Sigmoid colon (tissue), 6 donors: ENCODE measurements at regions not wholly inside any gene's neighbourhood (a gene's known extent, or its start where the extent isn't known, plus 50 kb on each side); places are given as distances from the start of the nearest gene placed in this dataset.
"Not testable (repeated sequence)": the region's sequence is repeated elsewhere in the genome, so short reads cannot be mapped to it uniquely, and the experiment has no call there.

Experiments used
- DNase-seq: peaks from one replicate; pipeline ENCODE4 v3.0.0-alpha.2; 2019
- H3K27ac ChIP-seq, 4 donors: fragments of 200-600 bp; sonication (generic); one replicate each; pipeline ENCODE4 v1.5.1; 2016 to 2019; ENCODE audit warnings: mild to moderate bottlenecking in 1 of 4
- H3K27me3 ChIP-seq, 3 donors: fragments of 200-600 bp; sonication (generic); one replicate each; pipeline ENCODE4 v1.5.1; 2019; ENCODE audit warnings: mild to moderate bottlenecking in 1 of 3
- H3K36me3 ChIP-seq, 4 donors: fragments of 200-600 bp; sonication (generic); one replicate each; pipeline ENCODE4 v1.5.1; 2016 to 2019
- H3K4me1 ChIP-seq, 4 donors: fragments of 200-600 bp; sonication (generic); one replicate each; pipeline ENCODE4 v1.5.1; 2017 to 2019
- H3K4me3 ChIP-seq, 4 donors: fragments of 200-600 bp; sonication (generic); one replicate each; pipeline ENCODE4 v1.5.1; 2017 to 2019; ENCODE audit warnings: mild to moderate bottlenecking in 2 of 4, moderate library complexity in 1 of 4
- H3K9me3 ChIP-seq, 4 donors: fragments of 200-600 bp in 3 of 4; sonication (generic) in 3 of 4; one replicate each; pipeline versions ENCODE4 v1.5.1 to v1.6.1; 2013 to 2019
- CTCF ChIP-seq, 4 experiments: fragments of 450-650 bp in 3 of 4; fragments of 200-600 bp in 1 of 4; IDR thresholded peaks; one replicate each; pipeline ENCODE4 v1.5.1; 2016 to 2019; ENCODE audit warnings: antibody characterized with exemption in 4 of 4, mild to moderate bottlenecking in 3 of 4, moderate library complexity in 2 of 4
- EP300 ChIP-seq, 4 donors: sonication (generic); formaldehyde crosslinking; IDR thresholded peaks; one replicate each; pipeline ENCODE4 v1.6.1; 2017; ENCODE audit warnings: antibody characterized with exemption in 4 of 4
- POLR2A ChIP-seq, 2 donors: fragments of 450-650 bp; IDR thresholded peaks; one replicate each; pipeline ENCODE4 v1.6.1; 2016; ENCODE audit warnings: antibody characterized with exemption in 2 of 2, mild to moderate bottlenecking in 2 of 2, moderate library complexity in 2 of 2
- POLR2AphosphoS5 ChIP-seq, 4 donors: sonication (generic); formaldehyde crosslinking; IDR thresholded peaks; one replicate each; pipeline ENCODE4 v1.6.1; 2017; ENCODE audit warnings: antibody characterized with exemption in 4 of 4
- WGBS, 2 donors: extraction: QIAGEN DNeasy Blood & Tissue Kit; methylation state at CpG; one replicate each; pipeline ENCODE4 v1.1.7; 2013; 5-methylcytosine and 5-hydroxymethylcytosine counted together
- intact Hi-C: fragments of 100-400 bp; cut with DNase I; formaldehyde crosslinking; loops from one replicate; pipeline ENCODE4 v1.15.1; 2023
- donor health status: healthy with polysubstance abuse.
- donor health status: healthy.

GRCh38 chr21:28856588-28857250 lies 136.0 kb downstream of the LTN1 start:
- Histone ChIP-seq H3K4me3 (no peak overlapping the region), H3K27me3 (no peaks in the 10 kb centered on the region), H3K27ac (peak overlapping the region in 1 of 4 donors; percentile 12), H3K9me3 (no peaks in the 10 kb centered on the region), H3K36me3 (no peaks in the 10 kb centered on the region), H3K4me1 (peaks cover 0 to 14% (median 7%) of the 10 kb centered on the region in 4 donors)
- no peak for DNase-seq
- intact Hi-C loops: no loop called here
- TF ChIP-seq CTCF (IDR thresholded peaks at IDR 0.05) (no peak), POLR2AphosphoS5 (IDR thresholded peaks at IDR 0.05) (no peak), POLR2A (IDR thresholded peaks at IDR 0.05) (no peak), EP300 (IDR thresholded peaks at IDR 0.05) (no peak)
- WGBS, 2 donors: 80 to 87% methylated on average over 5 of the region's 5 CpGs

GRCh38 chr21:28852706-28853105 lies 140.0 kb downstream of the LTN1 start:
- Histone ChIP-seq H3K27ac (no peak overlapping the region), H3K27me3 (no peaks in the 10 kb centered on the region), H3K36me3 (no peaks in the 10 kb centered on the region), H3K4me1 (peaks cover 0 to 14% (median 7%) of the 10 kb centered on the region in 4 donors), H3K9me3 (no peaks in the 10 kb centered on the region), H3K4me3 (no peak overlapping the region)
- 82 to 87% methylated on average over 5 of the region's 5 CpGs for WGBS, 2 donors
- no peak for DNase-seq
- no peak for TF ChIP-seq POLR2A (IDR thresholded peaks at IDR 0.05)
- no peak for TF ChIP-seq EP300 (IDR thresholded peaks at IDR 0.05)
- intact Hi-C loops: no loop called here

- TF ChIP-seq CTCF (IDR thresholded peaks at IDR 0.05) (no peak), POLR2AphosphoS5 (IDR thresholded peaks at IDR 0.05) (no peak), POLR2A (IDR thresholded peaks at IDR 0.05) (no peak), EP300 (IDR thresholded peaks at IDR 0.05) (no peak)
- DNase-seq: no peak
- peaks cover 0 to 4% (median 3%) of the 10 kb centered on the region in 4 donors for H3K4me1 ChIP-seq
- no peak overlapping the region for H3K4me3 ChIP-seq
- H3K36me3 ChIP-seq: no peaks in the 10 kb centered on the region
- H3K27me3 ChIP-seq: no peaks in the 10 kb centered on the region
- no peaks in the 10 kb centered on the region for H3K9me3 ChIP-seq
- intact Hi-C loops: no loop called here
- no peak overlapping the region for H3K27ac ChIP-seq
- WGBS, 2 donors: 92 to 95% methylated on average over 1 of the region's 1 CpG
Measured at GRCh38 chr21:28851645-28852044, 141.0 kb downstream of the LTN1 start.

- 89 to 92% methylated on average over 1 of the region's 1 CpG for WGBS, 2 donors
- H3K4me1 ChIP-seq, H3K27ac ChIP-seq, H3K9me3 ChIP-seq, DNase-seq, H3K4me3 ChIP-seq, H3K27me3 ChIP-seq, H3K36me3 ChIP-seq, intact Hi-C loops: not testable (repeated sequence)
Measured at GRCh38 chr21:28839237-28839636, 153.4 kb downstream of the LTN1 start.

- H3K4me1 ChIP-seq, H3K4me3 ChIP-seq, H3K36me3 ChIP-seq, H3K27me3 ChIP-seq, intact Hi-C loops, DNase-seq, H3K27ac ChIP-seq, H3K9me3 ChIP-seq: not testable (repeated sequence)
- 77 to 78% methylated on average over 1 of the region's 1 CpG for WGBS, 2 donors
Measured at GRCh38 chr21:28837426-28837825, 155.3 kb downstream of the LTN1 start.

- intact Hi-C loops, H3K27ac ChIP-seq, H3K4me3 ChIP-seq, H3K27me3 ChIP-seq, H3K9me3 ChIP-seq, H3K4me1 ChIP-seq, DNase-seq, H3K36me3 ChIP-seq: not testable (repeated sequence)
- 72 to 86% methylated on average over 1 of the region's 1 CpG for WGBS, 2 donors
Measured at GRCh38 chr21:28836588-28836987, 156.1 kb downstream of the LTN1 start.
